DND-41 (cell line): ENCODE measurements at regions not wholly inside any gene's neighbourhood (a gene's known extent, or its start where the extent isn't known, plus 50 kb on each side); places are given as distances from the start of the nearest gene placed in this dataset.

Experiments
- ATAC-seq: fragments of 200-7000 bp; cut with Tn5 transposase; 3 replicates; pipeline ENCODE4 v1.9.1; 2021; ENCODE audit warnings: low read depth; ENCODE audit not compliant: insufficient read depth
- DNase-seq: peaks from one replicate; pipeline ENCODE4 v3.0.0-alpha.2; 2020
- H2AFZ ChIP-seq: 2 replicates; pipeline ENCODE4 v1.6.0; 2012; ENCODE audit warnings: low read depth, low read length
- H3K27ac ChIP-seq: 2 replicates; pipeline ENCODE4 v1.5.1; 2012; ENCODE audit warnings: low read length, inconsistent platforms
- H3K27me3 ChIP-seq: fragments of 200-600 bp; sonication (generic); 2 replicates; pipeline ENCODE4 v1.6.0; 2012; ENCODE audit warnings: low read length, mild to moderate bottlenecking, inconsistent platforms; ENCODE audit not compliant: insufficient read depth, poor library complexity
- H3K36me3 ChIP-seq: 2 replicates; pipeline ENCODE4 v1.5.1; 2012; ENCODE audit warnings: low read length, inconsistent platforms; ENCODE audit not compliant: insufficient read depth
- H3K4me1 ChIP-seq: 2 replicates; pipeline ENCODE4 v1.5.1; 2012; ENCODE audit warnings: mild to moderate bottlenecking, low read length; ENCODE audit not compliant: insufficient read depth
- H3K4me2 ChIP-seq: 2 replicates; pipeline ENCODE4 v1.6.0; 2012; ENCODE audit warnings: mild to moderate bottlenecking, moderate library complexity, low read length, inconsistent platforms; ENCODE audit not compliant: insufficient read depth
- H3K4me3 ChIP-seq, 2 experiments: fragments of 200-600 bp in 1 of 2; shearing (Covaris generic) in 1 of 2; 2 replicates each; pipeline ENCODE4 v1.5.1; 2012 to 2016; ENCODE audit warnings: inconsistent platforms in 2 of 2, low read length in 2 of 2, mild to moderate bottlenecking in 2 of 2, low read depth in 1 of 2, moderate library complexity in 1 of 2
- H3K79me2 ChIP-seq: 2 replicates; pipeline ENCODE4 v1.6.0; 2012; ENCODE audit warnings: low read length, inconsistent platforms; ENCODE audit not compliant: insufficient read depth
- H3K9ac ChIP-seq: 2 replicates; pipeline ENCODE4 v1.6.0; 2012; ENCODE audit warnings: low read depth, mild to moderate bottlenecking, inconsistent platforms, low read length, moderate library complexity
- H3K9me3 ChIP-seq: 2 replicates; pipeline ENCODE4 v1.5.1; 2012; ENCODE audit warnings: low read length, moderate library complexity, mild to moderate bottlenecking, inconsistent platforms; ENCODE audit not compliant: insufficient read depth, severe bottlenecking
- H4K20me1 ChIP-seq: 2 replicates; pipeline ENCODE4 v1.6.0; 2012; ENCODE audit warnings: low read length; ENCODE audit not compliant: insufficient read depth
- CTCF ChIP-seq: IDR thresholded peaks from 2 replicates; pipeline ENCODE4 v1.5.1; 2012; ENCODE audit warnings: borderline replicate concordance, low read length, moderate library complexity, mild to moderate bottlenecking; ENCODE audit not compliant: poor library complexity, severe bottlenecking; ENCODE audit errors: extremely low read depth
- EZH2 ChIP-seq: IDR thresholded peaks from 3 replicates; pipeline ENCODE4 v1.6.1; 2012; ENCODE audit warnings: borderline replicate concordance, low read depth, mild to moderate bottlenecking, moderate library complexity, low read length, inconsistent platforms; ENCODE audit not compliant: severe bottlenecking

GRCh38 chr14:89572596-89573398, 155.8 kb upstream of the FOXN3 start:
- Histone ChIP-seq H3K4me3 (no peak overlapping the region), H3K79me2 (peaks cover 14% of the 10 kb centered on the region), H4K20me1 (peaks cover 7% of the 10 kb centered on the region; the same call in 1 of the 2 replicates), H3K9ac (no peak overlapping the region), H3K27me3 (no peaks in the 10 kb centered on the region), H2AFZ (no peak overlapping the region), H3K4me2 (no peak overlapping the region), H3K27ac (no peak overlapping the region), H3K4me1 (no peaks in the 10 kb centered on the region), H3K9me3 (no peaks in the 10 kb centered on the region), H3K36me3 (no peaks in the 10 kb centered on the region)
- TF ChIP-seq EZH2: no peak
- no peak for TF ChIP-seq CTCF
- no peak for ATAC-seq
- no peak for DNase-seq

- no peak for DNase-seq
- H3K79me2 ChIP-seq: peaks cover 14% of the 10 kb centered on the region
- no peak for ATAC-seq
- no peak overlapping the region for H3K9ac ChIP-seq
- no peaks in the 10 kb centered on the region for H3K9me3 ChIP-seq
- TF ChIP-seq EZH2 (no peak), CTCF (no peak)
- no peak overlapping the region for H2AFZ ChIP-seq
- no peaks in the 10 kb centered on the region for H3K36me3 ChIP-seq
- no peak overlapping the region for H3K4me3 ChIP-seq
- no peaks in the 10 kb centered on the region for H3K4me1 ChIP-seq
- H4K20me1 ChIP-seq: peaks cover 7% of the 10 kb centered on the region; the same call in 1 of the 2 replicates
- no peaks in the 10 kb centered on the region for H3K27me3 ChIP-seq
- H3K27ac ChIP-seq: no peak overlapping the region
- no peak overlapping the region for H3K4me2 ChIP-seq
Observed at GRCh38 chr14:89571491-89571890, 154.5 kb upstream of the FOXN3 start.

GRCh38 chr14:89566644-89567415, 149.8 kb upstream of the FOXN3 start:
- peaks cover 19% of the 10 kb centered on the region for H3K79me2 ChIP-seq
- no peaks in the 10 kb centered on the region for H3K27me3 ChIP-seq
- H3K36me3 ChIP-seq: no peaks in the 10 kb centered on the region
- H3K9ac ChIP-seq: no peak overlapping the region
- ATAC-seq (no peak), DNase-seq (no peak)
- no peaks in the 10 kb centered on the region for H3K9me3 ChIP-seq
- no peaks in the 10 kb centered on the region for H3K4me1 ChIP-seq
- TF ChIP-seq CTCF (no peak), EZH2 (no peak)
- no peak overlapping the region for H3K27ac ChIP-seq
- H3K4me2 ChIP-seq: no peak overlapping the region
- no peak overlapping the region for H3K4me3 ChIP-seq
- peaks cover 3% of the 10 kb centered on the region; the same call in 1 of the 2 replicates for H4K20me1 ChIP-seq
- no peak overlapping the region for H2AFZ ChIP-seq
